ENCODE measurements at regions not wholly inside any gene's neighbourhood (a gene's known extent, or its start where the extent isn't known, plus 50 kb on each side); places are given as distances from the start of the nearest gene placed in this dataset.

DNA sequence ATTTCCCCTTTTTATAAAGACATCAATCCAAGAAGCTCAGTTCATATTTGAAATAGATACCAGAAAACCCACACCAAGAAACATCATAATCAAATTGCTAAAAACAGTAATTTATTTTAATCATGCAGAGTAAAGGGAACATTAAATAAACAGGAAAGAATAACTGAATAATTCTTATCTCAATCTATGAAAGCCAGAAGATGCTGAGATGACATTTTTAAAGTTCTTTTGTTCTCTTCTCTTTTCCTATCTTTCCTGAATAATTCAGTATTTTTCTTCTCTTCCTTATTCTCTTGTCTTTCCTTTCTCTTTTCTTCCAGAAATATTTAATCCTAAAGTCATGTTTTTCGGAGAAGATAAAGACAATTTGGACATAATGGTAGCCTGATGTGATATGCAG is 259.0 kb upstream of the OPRM1 start:
- DNase-seq = no peak

GRCh38 chr6:153778216-153778615 is 260.8 kb upstream of the OPRM1 start:
- DNase-seq = no peak

GRCh38 chr6:153771577-153771976 is 267.5 kb upstream of the OPRM1 start:
- DNase-seq = no peak

GRCh38 chr6:153767127-153767526 is 271.9 kb upstream of the OPRM1 start:
- no peak for DNase-seq

DNA sequence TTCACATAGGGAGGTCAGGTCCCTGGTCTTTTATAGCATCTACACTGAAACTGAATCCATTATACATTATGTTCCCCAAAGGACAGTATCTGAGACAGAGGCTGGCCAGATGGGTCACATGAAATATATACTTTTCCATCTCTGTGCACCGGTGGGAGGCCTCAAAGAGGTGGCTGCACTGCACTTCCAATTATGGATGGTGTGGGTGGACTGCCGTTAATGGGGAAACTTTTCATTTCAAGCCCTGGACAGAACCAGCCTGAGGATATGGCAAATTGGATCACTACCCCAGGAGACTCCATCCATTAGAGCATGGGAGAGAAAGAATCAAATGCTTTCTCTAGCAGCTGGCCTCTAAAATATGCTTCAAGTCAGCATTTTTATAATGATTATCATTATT is 280.5 kb upstream of the OPRM1 start:
- no peak for DNase-seq

DNA sequence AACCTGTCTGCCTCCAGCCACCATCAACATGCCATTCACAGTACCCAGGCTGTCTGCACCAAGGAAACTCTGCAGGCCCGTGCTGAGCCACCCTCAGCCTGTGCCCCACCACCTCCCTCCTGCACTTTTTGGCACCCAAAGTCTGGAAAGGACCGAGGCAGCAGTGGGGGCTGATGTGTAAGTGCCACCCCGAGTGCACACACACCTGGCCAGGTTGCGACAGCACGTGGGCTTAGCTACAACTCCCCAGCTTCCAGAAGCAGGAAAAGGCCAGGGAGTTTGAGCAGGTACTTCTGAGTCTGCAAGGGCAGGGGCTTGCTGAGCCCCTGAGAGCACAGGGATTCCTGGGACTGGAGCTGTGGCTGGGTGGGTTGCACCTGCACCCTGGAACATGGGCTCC is 303.3 kb upstream of the OPRM1 start:
- DNase-seq = no peak

DNA sequence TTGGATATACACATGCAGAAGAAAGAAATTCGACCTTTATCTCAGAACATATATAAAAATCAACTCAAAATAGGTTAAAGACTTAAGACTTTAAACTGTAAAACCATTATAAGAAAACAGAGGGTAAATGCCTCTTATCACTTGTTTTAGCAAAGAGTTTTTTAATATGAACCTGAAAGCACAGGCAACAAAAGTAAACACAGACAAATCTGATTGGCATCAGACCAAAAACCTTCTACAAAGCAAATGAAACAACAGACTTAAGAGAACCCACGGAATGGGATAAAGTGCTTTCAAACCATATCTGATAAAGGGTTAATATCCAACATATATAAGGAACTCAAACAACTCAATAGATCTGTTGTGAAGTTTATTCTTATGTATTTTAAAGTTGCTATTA is 309.9 kb upstream of the OPRM1 start:
- no peak for DNase-seq

DNA sequence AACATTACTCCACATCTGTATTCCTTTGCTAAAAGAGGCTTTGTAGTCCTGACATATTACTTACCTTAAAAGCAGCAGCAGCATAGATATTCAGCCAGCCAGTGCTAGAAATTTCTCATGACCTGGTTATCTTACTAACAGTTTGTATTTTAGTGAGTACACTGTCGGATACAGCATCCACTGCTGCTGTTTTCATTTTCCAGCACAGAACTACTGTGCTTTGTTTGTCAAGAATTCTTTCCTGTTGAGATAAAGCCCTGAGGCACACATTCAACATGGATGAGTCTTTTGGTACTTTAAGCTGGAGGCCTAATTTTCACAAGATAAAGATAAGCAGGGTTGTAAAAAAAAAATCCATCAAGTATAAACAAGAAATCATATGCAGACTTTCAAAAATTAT is 311.2 kb upstream of the OPRM1 start:
- no peak for DNase-seq

GRCh38 chr6:153725456-153725855 is 313.6 kb upstream of the OPRM1 start:
- DNase-seq = no peak

DNA sequence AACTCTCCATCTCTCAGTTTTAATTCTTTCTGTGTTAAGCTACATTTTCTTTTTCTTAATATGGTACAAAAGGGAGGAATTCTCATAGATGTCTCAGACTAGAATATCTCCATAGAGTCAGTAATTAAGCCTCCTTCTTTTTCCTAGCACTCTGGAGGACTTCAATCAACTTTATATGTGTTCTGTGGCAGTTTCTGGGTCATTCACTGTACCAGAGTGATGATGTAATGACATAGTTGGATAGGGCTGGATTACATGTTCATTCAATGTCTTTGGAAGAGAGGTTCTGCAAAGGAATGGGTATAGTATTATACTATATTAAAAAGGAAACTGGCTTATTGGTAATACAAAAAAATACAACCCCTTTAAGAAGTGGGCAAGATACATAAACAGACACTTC is 318.3 kb upstream of the OPRM1 start:
- no peak for DNase-seq

DNA sequence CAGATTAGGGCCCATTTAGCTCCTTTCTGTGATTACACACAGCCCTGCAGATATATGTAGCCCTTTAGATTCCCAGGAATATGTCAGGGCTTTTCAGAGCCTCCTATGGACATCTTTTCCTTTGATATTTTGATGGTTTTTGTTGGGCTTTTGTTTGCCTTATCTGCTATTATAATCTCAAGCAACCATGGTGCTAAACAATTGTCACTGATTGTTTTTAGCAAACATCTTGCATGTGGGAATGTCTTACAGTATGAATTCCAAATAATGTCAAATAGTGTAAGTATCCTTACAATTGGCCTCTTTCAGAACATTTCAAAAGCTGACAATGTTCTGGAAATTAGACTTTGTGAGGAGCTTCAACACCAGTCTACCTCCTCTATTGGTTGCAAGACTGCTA is 333.6 kb upstream of the OPRM1 start:
- DNase-seq = no peak

GRCh38 chr6:153702671-153703070 is 336.4 kb upstream of the OPRM1 start:
- DNase-seq = no peak

- no peak for DNase-seq
These were observed 340.4 kb upstream of the OPRM1 start for GRCh38 chr6:153698637-153699036.

- no peak for DNase-seq
These were observed 341.0 kb upstream of the OPRM1 start for GRCh38 chr6:153698001-153698400.

DNA sequence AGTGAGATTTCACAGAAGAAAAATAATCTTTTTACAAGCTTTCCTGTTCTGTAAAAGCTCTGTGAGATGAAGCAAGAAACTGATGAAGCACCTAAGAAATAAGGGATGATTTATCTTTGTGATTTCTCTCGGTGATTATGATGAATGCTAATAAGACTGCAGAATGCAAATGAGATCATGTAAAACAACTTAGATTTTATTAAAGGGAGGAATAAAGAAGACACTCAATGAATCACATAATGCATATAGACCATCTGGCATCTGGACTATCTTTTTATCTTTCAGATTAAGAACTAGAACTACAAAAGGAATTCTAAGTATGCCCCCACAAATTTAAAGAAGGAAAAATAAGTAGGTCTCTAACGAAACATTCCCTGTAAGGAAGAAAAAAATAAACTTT is 361.5 kb upstream of the OPRM1 start:
- DNase-seq = no peak

DNA sequence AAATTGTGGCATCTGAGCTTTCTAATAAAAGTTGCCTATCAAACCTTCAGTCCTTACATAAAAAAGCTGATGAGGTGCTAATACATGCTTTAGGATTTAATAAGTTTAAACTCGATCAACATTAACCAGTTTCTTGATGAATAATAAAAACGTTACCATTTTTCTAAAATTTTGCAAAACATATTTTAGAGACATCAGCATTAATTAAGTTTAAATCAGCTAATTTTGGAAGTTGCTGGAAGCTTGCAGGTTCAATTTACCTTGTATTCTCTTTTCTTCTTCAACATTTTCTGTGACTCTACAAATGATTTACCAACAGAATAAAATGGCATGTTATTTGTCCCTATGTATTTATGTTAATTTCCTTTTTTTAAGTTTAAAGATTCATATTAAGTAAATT is 365.3 kb upstream of the OPRM1 start:
- DNase-seq = no peak

DNA sequence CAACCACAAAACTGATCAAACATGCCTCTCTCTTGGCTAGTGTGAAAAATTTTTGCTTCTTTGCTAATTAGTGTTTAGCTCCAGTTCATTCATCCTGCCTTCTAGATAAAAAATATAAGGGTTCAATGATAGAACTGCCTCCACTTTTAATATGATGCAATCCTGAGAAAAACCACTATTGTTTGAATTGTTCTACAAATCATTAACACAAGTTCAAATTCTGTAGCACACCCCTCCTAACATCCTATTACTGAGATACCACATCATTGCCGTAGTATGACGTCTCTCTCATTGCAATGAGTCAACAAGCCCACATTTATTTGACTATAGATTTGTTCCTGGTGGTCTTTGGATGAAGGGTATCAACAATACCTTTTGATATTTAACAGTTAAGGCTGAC is 365.8 kb upstream of the OPRM1 start:
- no peak for DNase-seq

GRCh38 chr6:153670403-153671026 is 368.5 kb upstream of the OPRM1 start:
- no peak for DNase-seq

DNA sequence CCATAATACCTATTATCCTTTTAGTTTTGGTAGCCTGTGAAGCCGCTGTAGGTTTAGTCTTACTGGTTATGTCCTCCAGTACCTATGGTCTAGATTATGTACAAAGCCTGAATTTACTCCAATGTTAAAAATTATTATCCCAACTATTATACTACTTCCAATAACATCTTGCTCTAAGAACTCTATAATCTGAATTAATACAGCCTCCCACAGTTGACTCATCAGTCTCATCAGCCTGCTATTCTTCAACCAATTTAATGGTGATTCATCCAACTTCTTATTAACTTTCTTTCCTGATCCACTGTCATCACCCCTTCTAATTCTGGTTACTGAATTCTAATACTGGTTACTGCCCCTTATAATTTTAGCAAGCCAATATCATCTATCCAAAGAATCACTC is 370.3 kb upstream of the OPRM1 start:
- DNase-seq = no peak

DNA sequence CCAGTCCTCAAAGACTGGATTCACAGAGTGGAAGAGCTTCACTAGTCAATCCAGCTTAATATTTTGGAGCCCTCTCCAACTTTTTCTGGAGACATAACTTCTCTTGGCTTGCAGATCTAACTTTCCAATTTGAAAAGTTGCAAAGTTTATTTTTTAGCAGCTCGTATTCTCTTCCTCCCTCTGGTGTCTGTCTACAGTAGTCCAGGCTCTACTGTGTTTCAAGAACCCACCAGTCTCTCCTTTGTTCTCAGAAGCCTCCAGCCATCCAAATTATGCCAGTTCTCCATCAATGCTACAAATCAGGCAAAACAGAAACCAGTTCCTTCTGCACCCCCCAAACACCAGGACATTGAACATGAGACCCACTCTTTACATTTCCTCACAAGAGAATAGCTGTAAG is 376.1 kb upstream of the OPRM1 start:
- no peak for DNase-seq

GRCh38 chr6:153645326-153645725 is 393.7 kb upstream of the OPRM1 start:
- DNase-seq = no peak

- DNase-seq = no peak
These were observed 395.0 kb upstream of the OPRM1 start for GRCh38 chr6:153644000-153644399.

- DNase-seq = no peak
These were observed 404.6 kb upstream of the OPRM1 start for GRCh38 chr6:153634416-153634815.

DNA sequence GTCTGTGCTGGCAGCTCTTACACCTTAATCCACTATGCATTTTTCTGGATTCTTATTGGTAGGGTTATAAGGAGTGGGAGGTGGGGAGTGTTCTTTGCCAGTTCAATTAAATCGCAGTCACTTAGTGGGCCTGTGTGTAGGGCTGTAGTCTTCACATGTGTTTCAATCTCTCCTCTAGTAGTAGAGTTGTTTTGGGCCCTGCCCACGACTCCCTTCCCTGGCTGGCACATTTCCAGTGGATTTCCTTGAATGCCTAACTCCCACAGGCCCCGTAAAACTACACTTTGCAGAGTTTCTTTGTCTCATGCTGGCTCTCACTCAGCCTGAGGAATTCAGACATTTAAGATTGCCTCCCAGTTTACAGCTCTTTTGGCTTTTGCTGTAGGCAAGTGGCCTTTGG is 414.0 kb upstream of the OPRM1 start:
- no peak for DNase-seq

DNA sequence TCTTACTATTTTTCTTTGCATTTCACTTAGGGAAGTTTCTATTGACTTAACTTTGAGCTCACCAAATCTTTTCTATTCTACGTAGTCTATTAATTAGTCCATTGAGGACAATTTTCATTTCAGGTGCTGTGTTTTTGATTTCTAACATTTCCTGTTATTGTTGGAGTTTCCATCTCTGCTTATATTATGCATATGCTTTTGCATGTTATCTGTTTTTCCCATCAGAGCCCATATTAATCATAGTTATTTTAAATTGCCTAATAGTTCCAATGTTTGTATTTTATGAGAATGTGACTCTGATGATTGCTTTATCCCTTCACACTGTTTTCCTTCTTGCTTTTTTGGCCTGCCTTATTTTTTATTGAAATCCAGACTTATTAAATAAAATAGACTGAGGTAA is 414.5 kb upstream of the OPRM1 start:
- DNase-seq = no peak

DNA sequence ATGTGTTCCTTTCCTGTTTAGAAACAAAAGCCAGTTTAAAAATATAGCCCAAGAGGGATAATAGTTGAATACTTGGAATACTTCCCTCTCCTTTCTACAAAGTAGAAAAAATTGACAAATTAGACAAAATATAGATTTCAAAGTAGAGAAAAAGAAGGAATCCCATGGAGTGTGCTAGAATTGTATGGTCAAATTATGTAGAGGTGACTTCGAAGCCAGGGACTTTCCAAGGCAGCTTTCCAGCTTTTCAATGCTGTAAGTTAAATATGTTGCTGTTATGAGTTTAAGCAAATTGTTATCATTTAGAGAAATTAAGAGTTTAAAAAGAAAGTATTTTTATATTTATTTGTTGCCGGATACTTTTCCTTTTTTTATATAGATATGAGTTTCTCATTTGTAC is 415.5 kb upstream of the OPRM1 start:
- DNase-seq = no peak
